ENCODE measurements at regions not wholly inside any gene's neighbourhood (a gene's known extent, or its start where the extent isn't known, plus 50 kb on each side); places are given as distances from the start of the nearest gene placed in this dataset.

- TF ChIP-seq CTCF (IDR thresholded peaks at IDR 0.05) (no peak), ZFX (IDR thresholded peaks at IDR 0.05; ENCODE audit: borderline replicate concordance) (no peak)
Observed at GRCh38 chr14:104250175-104250574, 111.8 kb downstream of the KIF26A start.

Data from 22Rv1 (cell line).